ENCODE measurements at regions not wholly inside any gene's neighbourhood (a gene's known extent, or its start where the extent isn't known, plus 50 kb on each side); places are given as distances from the start of the nearest gene placed in this dataset.
"Not testable (repeated sequence)": the region's sequence is repeated elsewhere in the genome, so short reads cannot be mapped to it uniquely, and the experiment has no call there.

- no peak for DNase-seq (ENCODE audit: low read depth)
Observed at GRCh38 chr4:141524841-141525240, 111.5 kb upstream of the IL15 start.

- DNase-seq (ENCODE audit: low read depth) = no peak
Observed at GRCh38 chr4:141530627-141531026, 105.8 kb upstream of the IL15 start.

- no peak for DNase-seq (ENCODE audit: low read depth)
Observed at GRCh38 chr4:141534985-141535384, 101.4 kb upstream of the IL15 start.

DNA sequence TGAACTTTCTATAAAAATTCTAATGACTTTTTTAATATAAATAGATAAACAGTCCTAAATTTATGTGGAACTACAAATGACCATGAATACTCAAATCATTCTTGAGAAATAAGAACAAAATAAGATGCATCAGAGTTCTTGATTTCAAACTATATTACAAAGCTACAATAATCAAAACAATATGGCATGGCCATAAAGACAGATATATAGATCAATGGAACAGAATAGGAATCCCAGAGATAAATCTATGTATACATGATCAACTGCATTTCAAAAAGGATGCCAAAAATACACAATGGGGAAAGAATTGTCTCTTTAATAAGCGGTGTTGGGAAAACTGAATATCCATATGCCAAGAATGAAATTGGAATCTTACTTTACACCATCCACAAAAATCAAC, 98.4 kb upstream of the IL15 start:
- DNase-seq (ENCODE audit: low read depth) = no peak

DNA sequence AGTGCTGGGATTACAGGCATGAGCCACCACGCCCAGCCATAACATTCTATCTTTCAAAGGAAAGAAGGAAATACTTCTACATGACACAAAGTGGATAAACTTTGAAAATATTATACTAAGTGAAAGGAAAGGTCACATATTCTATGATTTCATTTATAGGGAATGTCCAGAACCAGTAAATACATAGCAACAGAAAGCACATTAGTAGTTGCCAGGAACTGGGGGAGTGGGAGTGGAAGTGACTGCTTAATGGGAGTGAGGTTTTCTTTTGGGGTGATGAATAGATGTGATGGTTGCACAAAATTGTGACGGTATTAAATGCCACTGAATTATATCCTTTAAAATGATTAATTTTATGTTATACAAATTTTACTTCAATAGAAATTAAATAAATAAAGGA, 95.7 kb upstream of the IL15 start:
- DNase-seq (ENCODE audit: low read depth) = no peak

- DNase-seq (ENCODE audit: low read depth) = peak; percentile 61
Observed at GRCh38 chr4:141541851-141542250, 94.5 kb upstream of the IL15 start.

DNA sequence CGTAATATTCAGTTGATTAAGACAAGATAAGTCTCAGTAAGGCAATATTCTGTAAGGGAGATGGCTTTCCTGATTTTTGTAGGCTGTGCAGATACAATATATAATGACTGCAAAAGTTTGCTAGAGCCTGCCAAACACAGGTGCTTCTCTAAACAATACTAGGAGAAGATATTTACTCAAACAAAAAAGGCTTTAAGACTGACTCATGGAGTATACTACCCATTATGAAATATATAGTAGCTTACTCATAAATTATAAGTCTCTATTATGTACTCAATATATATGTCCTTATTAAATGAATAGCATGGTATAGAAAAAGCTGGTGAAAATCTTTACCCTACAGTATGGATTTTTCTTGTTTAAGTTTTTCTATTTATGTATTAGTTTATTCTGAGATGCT, 93.2 kb upstream of the IL15 start:
- no peak for DNase-seq (ENCODE audit: low read depth)

GRCh38 chr4:141543706-141544105, 92.7 kb upstream of the IL15 start:
- no peak for DNase-seq (ENCODE audit: low read depth)

GRCh38 chr4:141548791-141549190, 87.6 kb upstream of the IL15 start:
- no peak for DNase-seq (ENCODE audit: low read depth)

GRCh38 chr4:141560056-141560455, 76.3 kb upstream of the IL15 start:
- no peak for DNase-seq (ENCODE audit: low read depth)

DNA sequence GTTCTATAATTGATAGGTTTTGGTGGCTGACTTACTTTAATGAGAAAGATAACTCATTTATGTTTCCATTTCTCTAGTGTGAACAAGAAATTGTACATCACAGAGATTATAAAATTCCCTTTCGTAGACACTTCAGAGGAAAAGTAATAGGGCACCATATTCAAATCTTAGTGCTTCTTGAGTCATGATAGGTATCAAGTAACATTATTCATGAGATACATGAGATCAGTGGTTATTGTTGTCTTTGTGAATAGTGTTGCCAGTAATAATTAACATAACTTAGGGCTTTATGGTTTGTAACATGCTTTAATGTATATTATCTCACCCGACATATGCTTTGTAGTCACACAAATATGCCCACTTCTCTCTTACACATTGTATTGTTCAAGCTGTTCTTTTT, 73.7 kb upstream of the IL15 start:
- DNase-seq (ENCODE audit: low read depth) = no peak

DNA sequence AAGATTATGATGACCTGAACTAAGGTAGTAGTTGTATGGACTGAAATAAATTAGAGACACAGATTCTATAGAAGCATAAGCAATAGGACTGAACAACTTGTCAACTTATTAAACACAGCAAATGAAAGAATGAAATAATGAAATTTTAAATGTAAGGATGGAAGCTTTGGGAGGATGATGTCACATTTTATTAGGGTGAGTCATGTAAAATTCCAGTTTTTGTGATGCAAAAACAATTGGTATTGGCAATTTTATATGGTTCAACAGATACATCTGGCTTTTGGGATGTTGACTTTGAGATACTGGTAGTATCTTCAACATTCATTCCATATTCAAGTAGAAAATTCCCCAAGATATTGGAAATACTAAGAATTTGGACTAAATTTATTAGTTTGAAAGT, 72.7 kb upstream of the IL15 start:
- DNase-seq (ENCODE audit: low read depth) = no peak

- not testable (repeated sequence) for DNase-seq (ENCODE audit: low read depth)
Observed at GRCh38 chr4:141564961-141565360, 71.4 kb upstream of the IL15 start.

GRCh38 chr4:141565379-141566089, 70.8 kb upstream of the IL15 start:
- no peak for DNase-seq (ENCODE audit: low read depth)

- no peak for DNase-seq (ENCODE audit: low read depth)
Observed at GRCh38 chr4:141567326-141567915, 69.0 kb upstream of the IL15 start.

GRCh38 chr4:141569141-141569540, 67.2 kb upstream of the IL15 start:
- DNase-seq (ENCODE audit: low read depth) = peak; percentile 50

DNA sequence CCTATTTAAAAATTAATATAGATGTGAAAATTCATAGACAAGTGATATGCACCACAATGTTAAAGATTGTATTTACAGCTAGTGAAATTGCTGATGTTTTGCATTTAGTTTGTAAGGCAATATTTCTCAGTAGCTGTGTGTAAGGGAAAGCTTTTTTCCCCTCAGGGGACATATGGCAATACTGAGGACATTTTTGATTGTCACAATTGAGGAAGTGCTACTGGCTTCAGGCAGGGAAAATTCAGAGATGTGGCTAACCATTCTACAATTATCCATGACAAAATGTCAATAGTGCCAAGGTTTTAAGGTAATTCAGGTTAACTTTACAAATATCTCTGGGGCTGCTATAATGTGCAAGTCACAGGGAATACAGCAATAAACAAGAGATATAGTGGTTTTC, 66.1 kb upstream of the IL15 start:
- no peak for DNase-seq (ENCODE audit: low read depth)

DNA sequence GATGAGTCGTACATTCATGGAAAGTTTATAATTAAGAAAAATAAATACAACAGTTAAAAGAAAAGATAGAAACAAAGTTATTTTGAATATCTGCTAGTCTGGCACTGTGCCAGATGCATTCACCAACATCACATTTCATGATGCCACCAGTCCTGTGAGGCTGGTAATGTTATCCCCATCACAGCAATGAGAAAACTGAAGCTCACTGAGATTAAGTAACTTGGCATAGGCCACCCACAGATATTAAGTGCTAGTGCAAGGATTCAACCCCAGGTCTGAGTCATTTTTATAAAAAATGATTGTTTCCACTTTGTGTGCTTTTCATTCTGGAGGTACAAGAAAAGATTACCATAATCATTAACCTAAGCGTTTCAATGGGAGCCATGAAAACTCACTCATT, 65.0 kb upstream of the IL15 start:
- DNase-seq (ENCODE audit: low read depth) = peak; percentile 66

GRCh38 chr4:141571793-141572192, 64.6 kb upstream of the IL15 start:
- no peak for DNase-seq (ENCODE audit: low read depth)

GRCh38 chr4:141573678-141574077, 62.7 kb upstream of the IL15 start:
- DNase-seq (ENCODE audit: low read depth) = no peak

- DNase-seq (ENCODE audit: low read depth) = peak; percentile 34
Observed at GRCh38 chr4:141575884-141576283, 60.5 kb upstream of the IL15 start.

DNA sequence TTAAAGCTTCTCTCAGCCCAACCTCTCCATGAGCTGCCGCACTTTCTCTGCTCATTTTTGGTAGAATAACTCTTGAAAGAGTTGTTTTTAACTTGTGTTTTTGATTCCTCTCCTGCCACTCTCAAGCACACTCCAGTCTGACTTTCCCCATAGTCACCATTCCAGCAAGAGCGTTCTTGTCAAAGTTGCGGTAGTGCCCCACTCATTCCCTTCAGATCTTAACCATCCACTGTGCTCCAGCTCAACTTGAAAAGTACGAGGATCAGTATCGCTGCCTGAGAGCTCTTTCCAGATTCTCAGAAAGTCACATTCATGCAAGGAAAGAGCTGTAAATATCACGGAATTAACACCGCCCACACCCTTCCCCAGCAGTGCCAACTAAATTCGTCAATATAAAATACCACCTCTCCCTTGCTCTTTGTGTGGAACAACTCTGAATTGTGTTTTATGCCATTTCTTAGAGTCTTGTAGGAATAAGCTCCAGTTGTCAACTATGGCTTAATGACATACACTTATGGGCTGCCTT, 59.7 kb upstream of the IL15 start:
- no peak for DNase-seq (ENCODE audit: low read depth)

- no peak for DNase-seq (ENCODE audit: low read depth)
Observed at GRCh38 chr4:141578451-141578850, 57.9 kb upstream of the IL15 start.

All from LHCN-M2 (cell line).